ENCODE measurements at regions not wholly inside any gene's neighbourhood (a gene's known extent, or its start where the extent isn't known, plus 50 kb on each side); places are given as distances from the start of the nearest gene placed in this dataset.

DNA sequence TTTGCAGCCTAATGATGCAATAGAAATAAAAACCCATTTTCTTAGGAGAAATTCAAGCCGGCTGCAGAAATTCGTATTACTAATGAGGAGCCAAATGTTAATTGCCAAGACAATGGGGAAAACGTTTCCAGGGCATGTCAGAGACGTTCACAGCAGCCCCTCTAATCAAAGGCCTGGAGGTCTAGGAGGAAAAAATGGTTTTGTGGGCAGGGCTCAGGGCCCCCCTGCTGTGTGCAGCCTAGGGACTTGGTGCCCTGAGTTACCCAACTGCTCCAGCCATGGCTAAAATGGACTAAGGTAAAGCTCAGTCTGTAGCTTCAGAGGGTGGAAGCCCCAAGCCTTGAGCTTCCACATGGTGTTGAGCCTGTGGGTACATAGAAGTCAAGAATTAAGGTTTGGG lies 461.4 kb downstream of the FAT4 start:
- no peak for TF ChIP-seq CTCF (IDR thresholded peaks at IDR 0.05; ENCODE audit: low read depth, low read length, poor library complexity, severe bottlenecking)
- no peak for TF ChIP-seq EZH2phosphoT487 (IDR thresholded peaks at IDR 0.05; ENCODE audit: borderline replicate concordance, low read length)
